ENCODE measurements at regions not wholly inside any gene's neighbourhood (a gene's known extent, or its start where the extent isn't known, plus 50 kb on each side); places are given as distances from the start of the nearest gene placed in this dataset.

DNA sequence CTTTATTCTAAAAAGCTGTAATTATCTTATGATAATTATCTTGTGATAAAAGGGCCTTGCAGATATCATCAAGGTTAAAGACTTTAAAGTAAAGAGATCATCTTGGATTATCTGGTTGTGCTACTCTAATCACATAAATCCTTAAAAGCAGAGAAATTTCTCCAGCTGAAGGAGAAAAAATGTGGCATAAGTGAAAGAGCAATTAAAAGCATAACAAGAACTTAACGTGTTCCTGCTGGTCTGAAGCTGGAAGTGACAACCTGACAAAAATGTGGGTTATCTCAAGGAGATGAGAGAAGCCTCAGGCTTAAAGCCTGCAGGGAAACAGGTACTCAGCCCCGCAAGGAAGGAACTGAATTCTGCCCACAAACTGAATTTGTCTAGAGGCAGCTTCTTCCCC, 449.1 kb upstream of the NDST4 start:
- Histone ChIP-seq H2BK15ac (ENCODE audit: low read length) (no peak overlapping the region), H3K4me1 (ENCODE audit: control insufficient read depth in 2 of 2, insufficient read depth in 1 of 2, low read depth in 1 of 2, low read length in 2 of 2) (no peaks in the 10 kb centered on the region), H3K4me2 (ENCODE audit: insufficient read depth, low read length, poor library complexity, severe bottlenecking) (no peak overlapping the region), H3K4ac (ENCODE audit: low read length) (no peak overlapping the region), H3K23ac (ENCODE audit: low read depth, low read length, poor library complexity) (no peak overlapping the region), H3K9ac (ENCODE audit: low read depth, low read length, poor library complexity) (no peak overlapping the region), H4K91ac (ENCODE audit: low read depth, low read length, poor library complexity) (no peak overlapping the region), H2AK5ac (ENCODE audit: low read depth, low read length) (no peak overlapping the region), H2BK120ac (ENCODE audit: low read depth, low read length) (no peak overlapping the region), H3K9me3 (replicated peaks in 1 of 2; ENCODE audit: control insufficient read depth in 2 of 2, insufficient read depth in 1 of 2, low read depth in 1 of 2, low read length in 2 of 2) (no peaks in the 10 kb centered on the region), H3K4me3 (ENCODE audit: low read length in 2 of 2) (no peak overlapping the region), H2BK12ac (ENCODE audit: low read length) (no peak overlapping the region), H3K14ac (ENCODE audit: low read length) (no peak overlapping the region), H3K36me3 (replicated peaks in 1 of 2; ENCODE audit: control insufficient read depth in 2 of 2, insufficient read depth in 2 of 2, low read length in 2 of 2) (no peaks in the 10 kb centered on the region), H4K8ac (ENCODE audit: low read depth, low read length) (no peak overlapping the region), H3K27ac (replicated peaks; ENCODE audit: low read length) (no peak overlapping the region), H3K18ac (ENCODE audit: low read length) (no peak overlapping the region), H2AFZ (ENCODE audit: low read length) (no peak overlapping the region), H2BK5ac (ENCODE audit: low read length) (no peak overlapping the region), H3K79me1 (ENCODE audit: low read depth, low read length) (no peaks in the 10 kb centered on the region), H3K27me3 (ENCODE audit: control insufficient read depth in 3 of 3, insufficient read depth in 3 of 3, low read depth in 1 of 3, low read length in 3 of 3) (no peaks in the 10 kb centered on the region)
- no CpG with 5 or more reads among the region's 2 CpGs for WGBS, 2 donors (ENCODE audit: extremely low coverage in 2 of 2, insufficient read length in 2 of 2, insufficient replicate concordance in 1 of 2)
- no peak for DNase-seq (ENCODE audit: low spot score)

DNA sequence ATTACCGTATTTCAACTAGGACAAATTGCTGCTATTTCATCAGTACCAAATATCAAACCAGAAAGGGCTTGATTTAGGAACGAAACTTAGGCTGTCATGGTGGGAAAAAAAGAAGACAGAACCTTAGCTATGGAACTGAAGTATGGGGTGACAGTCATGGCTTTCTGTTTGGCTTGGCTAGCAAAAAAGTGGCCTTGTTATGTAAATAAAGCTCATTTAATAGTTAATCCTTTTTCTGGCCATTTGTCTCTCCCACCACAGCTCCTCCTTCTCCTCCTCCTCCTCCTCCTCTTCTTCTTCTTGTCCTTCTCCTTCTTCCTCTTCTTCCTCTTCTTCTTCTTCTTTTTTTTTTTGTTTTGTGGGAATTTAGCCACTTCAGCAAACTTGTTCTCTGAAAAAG, 434.7 kb upstream of the NDST4 start:
- no CpG with 5 or more reads among the region's 2 CpGs for WGBS, 2 donors (ENCODE audit: extremely low coverage in 2 of 2, insufficient read length in 2 of 2, insufficient replicate concordance in 1 of 2)
- Histone ChIP-seq H3K36me3 (replicated peaks in 1 of 2; ENCODE audit: control insufficient read depth in 2 of 2, insufficient read depth in 2 of 2, low read length in 2 of 2) (no peaks in the 10 kb centered on the region), H3K9ac (ENCODE audit: low read depth, low read length, poor library complexity) (no peak overlapping the region), H3K27me3 (ENCODE audit: control insufficient read depth in 3 of 3, insufficient read depth in 3 of 3, low read depth in 1 of 3, low read length in 3 of 3) (no peaks in the 10 kb centered on the region), H2BK15ac (ENCODE audit: low read length) (no peak overlapping the region), H2BK5ac (ENCODE audit: low read length) (no peak overlapping the region), H3K4me2 (ENCODE audit: insufficient read depth, low read length, poor library complexity, severe bottlenecking) (no peak overlapping the region), H3K4me1 (ENCODE audit: control insufficient read depth in 2 of 2, insufficient read depth in 1 of 2, low read depth in 1 of 2, low read length in 2 of 2) (no peaks in the 10 kb centered on the region), H3K27ac (replicated peaks; ENCODE audit: low read length) (no peak overlapping the region), H3K4ac (ENCODE audit: low read length) (no peak overlapping the region), H3K79me1 (ENCODE audit: low read depth, low read length) (no peaks in the 10 kb centered on the region), H3K18ac (ENCODE audit: low read length) (no peak overlapping the region), H4K8ac (ENCODE audit: low read depth, low read length) (no peak overlapping the region), H3K9me3 (replicated peaks in 1 of 2; ENCODE audit: control insufficient read depth in 2 of 2, insufficient read depth in 1 of 2, low read depth in 1 of 2, low read length in 2 of 2) (no peaks in the 10 kb centered on the region), H2AK5ac (ENCODE audit: low read depth, low read length) (no peak overlapping the region), H2AFZ (ENCODE audit: low read length) (peak overlapping the region; percentile 2), H2BK12ac (ENCODE audit: low read length) (no peak overlapping the region), H3K4me3 (ENCODE audit: low read length in 2 of 2) (no peak overlapping the region), H3K23ac (ENCODE audit: low read depth, low read length, poor library complexity) (no peak overlapping the region), H4K91ac (ENCODE audit: low read depth, low read length, poor library complexity) (no peak overlapping the region), H3K14ac (ENCODE audit: low read length) (no peak overlapping the region), H2BK120ac (ENCODE audit: low read depth, low read length) (no peak overlapping the region)
- no peak for DNase-seq (ENCODE audit: low spot score)

DNA sequence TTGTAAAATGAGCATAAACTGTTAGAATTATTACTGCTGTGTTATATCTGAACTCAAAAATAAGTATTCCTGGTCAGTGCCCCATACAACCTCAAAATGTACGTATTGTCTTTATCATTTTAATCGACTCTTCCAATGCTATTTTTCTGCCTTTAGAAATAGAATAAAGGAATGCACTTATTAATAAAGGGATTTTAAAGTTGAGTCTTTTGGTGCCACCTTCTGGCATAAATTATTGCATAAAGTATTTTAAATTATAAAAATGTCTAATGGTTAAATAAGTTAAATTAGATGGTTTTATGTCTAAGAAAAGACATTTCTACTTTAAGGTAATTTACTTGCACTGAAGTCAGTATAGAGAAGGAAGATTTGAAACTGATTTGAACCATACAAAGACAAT, 424.0 kb upstream of the NDST4 start:
- Histone ChIP-seq H2BK5ac (ENCODE audit: low read length) (no peak overlapping the region), H3K4me3 (ENCODE audit: low read length in 2 of 2) (no peak overlapping the region), H4K91ac (ENCODE audit: low read depth, low read length, poor library complexity) (no peak overlapping the region), H2BK15ac (ENCODE audit: low read length) (no peak overlapping the region), H3K27me3 (ENCODE audit: control insufficient read depth in 3 of 3, insufficient read depth in 3 of 3, low read depth in 1 of 3, low read length in 3 of 3) (no peaks in the 10 kb centered on the region), H3K4ac (ENCODE audit: low read length) (no peak overlapping the region), H2AFZ (ENCODE audit: low read length) (no peak overlapping the region), H4K8ac (ENCODE audit: low read depth, low read length) (no peak overlapping the region), H3K9me3 (replicated peaks in 1 of 2; ENCODE audit: control insufficient read depth in 2 of 2, insufficient read depth in 1 of 2, low read depth in 1 of 2, low read length in 2 of 2) (no peaks in the 10 kb centered on the region), H3K27ac (replicated peaks; ENCODE audit: low read length) (no peak overlapping the region), H3K79me1 (ENCODE audit: low read depth, low read length) (no peaks in the 10 kb centered on the region), H3K18ac (ENCODE audit: low read length) (no peak overlapping the region), H3K9ac (ENCODE audit: low read depth, low read length, poor library complexity) (no peak overlapping the region), H3K36me3 (replicated peaks in 1 of 2; ENCODE audit: control insufficient read depth in 2 of 2, insufficient read depth in 2 of 2, low read length in 2 of 2) (no peaks in the 10 kb centered on the region), H2BK120ac (ENCODE audit: low read depth, low read length) (no peak overlapping the region), H3K4me2 (ENCODE audit: insufficient read depth, low read length, poor library complexity, severe bottlenecking) (no peak overlapping the region), H3K23ac (ENCODE audit: low read depth, low read length, poor library complexity) (no peak overlapping the region), H3K4me1 (ENCODE audit: control insufficient read depth in 2 of 2, insufficient read depth in 1 of 2, low read depth in 1 of 2, low read length in 2 of 2) (no peaks in the 10 kb centered on the region), H3K14ac (ENCODE audit: low read length) (no peak overlapping the region), H2AK5ac (ENCODE audit: low read depth, low read length) (no peak overlapping the region), H2BK12ac (ENCODE audit: low read length) (no peak overlapping the region)
- WGBS, 2 donors (ENCODE audit: extremely low coverage in 2 of 2, insufficient read length in 2 of 2, insufficient replicate concordance in 1 of 2) = no CpG with 5 or more reads among the region's 2 CpGs
- no peak for DNase-seq (ENCODE audit: low spot score)

DNA sequence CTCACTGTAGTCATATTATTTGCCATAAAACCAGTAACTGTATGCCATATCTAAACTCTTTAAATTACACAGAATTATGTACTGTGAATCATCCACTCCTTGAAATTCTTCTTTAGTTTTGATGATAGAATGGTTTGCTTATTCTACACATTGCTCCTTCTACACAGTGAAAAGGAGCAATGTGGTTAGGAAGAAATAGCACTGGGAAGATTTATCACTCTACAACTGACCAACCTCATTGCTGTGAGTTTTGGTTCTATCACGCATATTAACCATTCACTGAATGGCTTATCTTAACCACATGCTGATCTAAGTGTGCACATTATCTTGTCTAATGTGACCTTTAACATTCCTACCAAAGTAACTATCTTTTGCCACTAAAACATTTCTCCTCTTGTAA, 415.7 kb upstream of the NDST4 start:
- Histone ChIP-seq H2BK120ac (ENCODE audit: low read depth, low read length) (no peak overlapping the region), H3K79me1 (ENCODE audit: low read depth, low read length) (no peaks in the 10 kb centered on the region), H3K4me1 (ENCODE audit: control insufficient read depth in 2 of 2, insufficient read depth in 1 of 2, low read depth in 1 of 2, low read length in 2 of 2) (no peaks in the 10 kb centered on the region), H3K23ac (ENCODE audit: low read depth, low read length, poor library complexity) (no peak overlapping the region), H2AK5ac (ENCODE audit: low read depth, low read length) (no peak overlapping the region), H4K91ac (ENCODE audit: low read depth, low read length, poor library complexity) (no peak overlapping the region), H3K4ac (ENCODE audit: low read length) (no peak overlapping the region), H3K4me2 (ENCODE audit: insufficient read depth, low read length, poor library complexity, severe bottlenecking) (no peak overlapping the region), H3K9ac (ENCODE audit: low read depth, low read length, poor library complexity) (no peak overlapping the region), H3K36me3 (replicated peaks in 1 of 2; ENCODE audit: control insufficient read depth in 2 of 2, insufficient read depth in 2 of 2, low read length in 2 of 2) (no peaks in the 10 kb centered on the region), H2BK12ac (ENCODE audit: low read length) (no peak overlapping the region), H2BK15ac (ENCODE audit: low read length) (no peak overlapping the region), H3K9me3 (replicated peaks in 1 of 2; ENCODE audit: control insufficient read depth in 2 of 2, insufficient read depth in 1 of 2, low read depth in 1 of 2, low read length in 2 of 2) (no peaks in the 10 kb centered on the region), H3K18ac (ENCODE audit: low read length) (no peak overlapping the region), H3K14ac (ENCODE audit: low read length) (no peak overlapping the region), H3K27ac (replicated peaks; ENCODE audit: low read length) (no peak overlapping the region), H2BK5ac (ENCODE audit: low read length) (no peak overlapping the region), H4K8ac (ENCODE audit: low read depth, low read length) (no peak overlapping the region), H2AFZ (ENCODE audit: low read length) (no peak overlapping the region), H3K4me3 (ENCODE audit: low read length in 2 of 2) (no peak overlapping the region), H3K27me3 (ENCODE audit: control insufficient read depth in 3 of 3, insufficient read depth in 3 of 3, low read depth in 1 of 3, low read length in 3 of 3) (no peaks in the 10 kb centered on the region)
- no peak for DNase-seq (ENCODE audit: low spot score)
- WGBS, 2 donors (ENCODE audit: extremely low coverage in 2 of 2, insufficient read length in 2 of 2, insufficient replicate concordance in 1 of 2) = no CpG with 5 or more reads among the region's 1 CpG

All from neuronal stem cell (in vitro differentiated cells).